ENCODE measurements at regions not wholly inside any gene's neighbourhood (a gene's known extent, or its start where the extent isn't known, plus 50 kb on each side); places are given as distances from the start of the nearest gene placed in this dataset.

DNA sequence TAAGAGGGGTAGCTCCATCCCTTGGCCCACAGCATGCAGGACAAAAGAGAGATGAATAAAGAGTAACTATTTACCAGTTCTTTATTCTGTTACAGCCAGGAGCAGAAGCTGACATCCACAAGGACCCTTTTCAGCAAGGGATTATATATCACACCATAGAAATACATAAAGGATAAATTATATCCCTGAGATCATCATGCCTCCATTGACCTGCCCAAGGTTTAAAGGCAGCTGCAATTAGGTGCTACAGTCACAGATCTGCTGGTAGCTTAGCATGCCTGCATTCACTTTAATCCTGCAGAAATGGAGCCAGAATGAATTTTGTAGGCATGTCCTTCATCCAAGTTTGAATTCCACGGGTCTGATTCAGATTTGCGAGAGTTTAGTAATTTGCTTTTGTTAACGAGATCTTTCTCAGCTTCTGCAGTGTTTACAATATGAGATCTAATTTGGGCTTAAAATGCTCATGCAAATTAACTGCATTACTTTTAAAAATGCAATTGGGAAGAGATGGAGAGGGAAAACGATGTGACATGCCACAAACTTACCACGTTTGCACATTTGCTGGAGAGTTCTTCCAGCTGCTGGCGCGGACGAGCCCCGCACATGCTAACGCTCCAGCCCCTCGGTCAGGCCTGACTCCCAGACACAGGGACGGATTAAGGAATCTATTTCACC lies 327.0 kb upstream of the NOCT start:
- DNase-seq (ENCODE audit: low spot score), result no peak
- in situ Hi-C loops (cut with MboI; ENCODE audit: low sequenced_read_pairs, unreplicated experiment), result no loop called here
- TF ChIP-seq, protein P1, sequence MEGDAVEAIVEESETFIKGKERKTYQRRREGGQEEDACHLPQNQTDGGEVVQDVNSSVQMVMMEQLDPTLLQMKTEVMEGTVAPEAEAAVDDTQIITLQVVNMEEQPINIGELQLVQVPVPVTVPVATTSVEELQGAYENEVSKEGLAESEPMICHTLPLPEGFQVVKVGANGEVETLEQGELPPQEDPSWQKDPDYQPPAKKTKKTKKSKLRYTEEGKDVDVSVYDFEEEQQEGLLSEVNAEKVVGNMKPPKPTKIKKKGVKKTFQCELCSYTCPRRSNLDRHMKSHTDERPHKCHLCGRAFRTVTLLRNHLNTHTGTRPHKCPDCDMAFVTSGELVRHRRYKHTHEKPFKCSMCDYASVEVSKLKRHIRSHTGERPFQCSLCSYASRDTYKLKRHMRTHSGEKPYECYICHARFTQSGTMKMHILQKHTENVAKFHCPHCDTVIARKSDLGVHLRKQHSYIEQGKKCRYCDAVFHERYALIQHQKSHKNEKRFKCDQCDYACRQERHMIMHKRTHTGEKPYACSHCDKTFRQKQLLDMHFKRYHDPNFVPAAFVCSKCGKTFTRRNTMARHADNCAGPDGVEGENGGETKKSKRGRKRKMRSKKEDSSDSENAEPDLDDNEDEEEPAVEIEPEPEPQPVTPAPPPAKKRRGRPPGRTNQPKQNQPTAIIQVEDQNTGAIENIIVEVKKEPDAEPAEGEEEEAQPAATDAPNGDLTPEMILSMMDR (IDR thresholded peaks at IDR 0.05; ENCODE audit: borderline replicate concordance, control extremely low read depth, extremely low read depth, insufficient read depth, missing control alignments), result no peak

DNA sequence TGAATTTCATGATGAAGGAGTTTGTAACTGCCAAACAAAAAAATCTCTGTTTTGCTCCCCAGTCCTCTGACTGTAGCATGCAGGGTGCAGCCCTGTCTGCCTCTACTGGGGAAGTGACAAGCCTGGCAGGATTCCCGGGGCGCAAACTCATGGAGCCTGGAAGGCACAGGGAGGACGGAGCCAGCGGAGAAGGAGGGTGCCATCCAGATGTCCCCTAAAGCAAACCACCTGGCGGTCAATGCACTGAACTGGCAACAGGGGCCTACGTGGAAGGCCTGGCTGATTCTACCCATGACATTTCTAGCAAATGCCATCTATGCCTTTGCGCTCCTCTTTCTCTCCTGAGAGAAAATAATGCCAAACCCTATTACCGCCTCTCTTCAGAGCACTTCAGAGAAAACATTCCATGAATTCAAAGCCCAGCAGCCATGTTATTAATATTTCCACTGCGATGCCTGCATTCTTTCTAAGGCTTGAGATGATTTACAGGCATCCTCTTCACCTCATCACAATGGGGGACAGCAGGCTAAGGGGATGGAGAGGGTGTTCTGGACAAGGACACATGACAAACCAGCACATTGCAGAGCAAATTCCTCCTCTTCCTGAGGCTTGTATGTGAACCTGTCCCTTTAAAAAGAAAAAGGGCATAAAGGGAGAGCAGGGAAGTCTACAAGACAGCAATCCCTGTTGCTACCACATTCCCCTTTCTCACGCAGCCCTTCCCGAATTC lies 329.3 kb upstream of the NOCT start:
- no peak for DNase-seq (ENCODE audit: low spot score)
- TF ChIP-seq, protein P1 (IDR thresholded peaks at IDR 0.05; ENCODE audit: borderline replicate concordance, control extremely low read depth, extremely low read depth, insufficient read depth, missing control alignments), result no peak
- in situ Hi-C loops (cut with MboI; ENCODE audit: low sequenced_read_pairs, unreplicated experiment), result no loop called here

DNA sequence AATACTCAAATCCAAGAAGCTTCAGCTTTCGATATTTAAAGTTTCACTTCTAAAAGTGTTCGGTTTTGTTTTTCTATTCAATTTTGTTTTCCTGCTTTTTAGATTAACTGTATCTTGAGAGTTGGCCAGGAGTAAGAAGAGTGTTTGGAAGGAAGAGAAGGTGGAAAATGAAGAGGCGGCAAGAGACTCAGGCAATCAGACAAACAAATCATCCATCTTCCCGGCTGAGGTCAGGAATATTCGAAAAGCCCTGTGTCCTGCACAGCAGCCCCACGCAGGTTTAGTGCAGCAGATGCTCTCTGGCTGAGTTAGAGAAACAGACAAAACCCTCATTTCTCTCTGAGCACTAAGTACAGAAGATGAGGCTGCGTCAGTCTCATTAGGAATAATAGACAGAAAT lies 330.3 kb upstream of the NOCT start:
- no peak for DNase-seq (ENCODE audit: low spot score)
- in situ Hi-C loops (cut with MboI; ENCODE audit: low sequenced_read_pairs, unreplicated experiment), result no loop called here
- TF ChIP-seq, protein P1 (IDR thresholded peaks at IDR 0.05; ENCODE audit: borderline replicate concordance, control extremely low read depth, extremely low read depth, insufficient read depth, missing control alignments), result no peak

DNA sequence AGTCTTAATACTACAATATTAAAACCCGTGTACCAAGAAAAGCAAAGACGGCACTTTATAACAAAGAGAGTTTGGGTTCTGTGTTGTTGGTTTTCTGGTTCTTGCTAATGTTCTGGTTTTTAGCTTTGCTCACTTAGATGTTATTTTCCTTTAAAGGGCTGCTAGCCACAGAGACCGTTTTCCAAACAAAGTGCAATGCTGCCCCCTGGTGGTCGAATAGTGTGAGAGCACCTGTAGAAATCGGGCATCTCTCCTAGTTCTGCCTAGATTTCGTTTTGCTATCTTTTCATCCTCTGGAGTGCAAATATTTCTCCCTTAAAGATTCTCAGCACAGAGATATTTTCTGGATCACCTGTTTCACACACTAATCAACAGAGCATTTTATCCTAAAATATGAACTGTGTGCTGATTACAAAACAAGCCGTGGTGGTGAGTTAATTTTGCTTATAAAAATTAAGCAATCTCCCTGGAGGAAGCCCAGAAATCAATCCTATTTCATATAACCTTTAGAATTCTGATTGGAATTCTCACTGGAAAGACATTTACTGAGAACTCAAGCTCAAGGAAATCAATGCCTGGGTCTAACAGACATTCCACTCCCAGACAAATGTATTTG lies 334.5 kb upstream of the NOCT start:
- TF ChIP-seq, protein P1 (IDR thresholded peaks at IDR 0.05; ENCODE audit: borderline replicate concordance, control extremely low read depth, extremely low read depth, insufficient read depth, missing control alignments), result peak; percentile 71
- in situ Hi-C loops (cut with MboI; ENCODE audit: low sequenced_read_pairs, unreplicated experiment), result no loop called here
- peak; percentile 56 for DNase-seq (ENCODE audit: low spot score)

DNA sequence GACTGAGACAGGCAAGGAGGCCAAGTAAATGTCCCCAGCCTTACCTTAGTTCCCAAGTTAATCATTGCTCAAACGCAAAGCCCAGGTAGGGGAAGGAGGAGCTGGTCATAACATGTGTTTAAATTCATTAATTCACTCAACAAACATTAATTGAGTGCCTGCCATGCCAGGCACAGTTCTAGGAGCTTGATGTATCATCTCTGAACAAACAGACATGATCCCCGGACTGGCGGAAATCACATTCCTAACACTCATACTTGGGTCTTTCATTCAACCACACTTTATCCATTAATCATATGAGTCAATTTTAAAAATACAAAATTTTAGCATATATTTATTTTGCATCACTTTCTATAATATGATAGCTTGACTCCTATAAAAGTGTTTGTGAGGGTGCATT lies 335.3 kb upstream of the NOCT start:
- TF ChIP-seq, protein P1 (IDR thresholded peaks at IDR 0.05; ENCODE audit: borderline replicate concordance, control extremely low read depth, extremely low read depth, insufficient read depth, missing control alignments), result no peak
- no peak for DNase-seq (ENCODE audit: low spot score)
- in situ Hi-C loops (cut with MboI; ENCODE audit: low sequenced_read_pairs, unreplicated experiment), result no loop called here

DNA sequence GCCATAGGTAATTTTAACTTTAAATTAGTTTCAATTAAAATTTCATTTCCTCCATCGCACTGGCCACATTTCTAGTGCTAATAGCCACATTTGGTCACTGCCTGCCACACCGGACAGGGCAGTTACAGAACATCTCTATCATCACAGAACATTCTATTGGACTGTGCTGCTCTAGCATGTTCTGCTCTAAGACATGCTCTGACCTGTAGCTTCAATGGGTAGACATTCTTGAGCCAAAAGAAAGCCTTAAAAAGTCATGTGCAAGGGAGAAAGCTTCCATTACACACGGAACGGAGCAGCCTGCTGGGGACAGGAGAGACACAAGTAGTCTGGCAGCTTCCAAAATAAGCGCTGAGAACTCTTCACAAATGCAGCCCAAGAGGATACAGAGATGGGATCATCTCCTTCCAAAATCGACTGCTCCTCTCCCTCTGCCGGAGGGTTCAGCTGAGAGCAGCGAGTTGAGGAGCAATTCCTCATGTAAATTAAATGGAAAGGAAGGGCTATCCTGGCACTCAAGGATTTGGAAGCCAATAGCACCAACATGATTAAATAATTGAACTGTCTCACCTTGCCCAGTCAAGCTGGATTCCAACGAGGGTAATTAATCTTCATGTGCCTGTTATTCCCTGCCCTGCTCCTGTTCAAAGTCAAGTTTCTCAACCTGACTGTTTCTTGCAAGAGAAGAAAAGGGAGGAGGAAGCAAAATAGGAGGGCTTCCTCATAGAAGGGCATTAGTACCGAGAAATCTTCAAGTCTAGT lies 336.4 kb upstream of the NOCT start:
- in situ Hi-C loops (cut with MboI; ENCODE audit: low sequenced_read_pairs, unreplicated experiment), result no loop called here
- DNase-seq (ENCODE audit: low spot score), result no peak
- TF ChIP-seq, protein P1 (IDR thresholded peaks at IDR 0.05; ENCODE audit: borderline replicate concordance, control extremely low read depth, extremely low read depth, insufficient read depth, missing control alignments), result no peak

All from GM13976 (cell line).